Gastrocnemius medialis (tissue), 4 donors: ENCODE measurements at regions not wholly inside any gene's neighbourhood (a gene's known extent, or its start where the extent isn't known, plus 50 kb on each side); places are given as distances from the start of the nearest gene placed in this dataset.
"Not testable (repeated sequence)": the region's sequence is repeated elsewhere in the genome, so short reads cannot be mapped to it uniquely, and the experiment has no call there.

ENCODE experiments used
- ATAC-seq, 2 donors: fragments of 150-250 bp; one replicate each; pipeline ENCODE4 v1.9.1; 2016
- DNase-seq, 2 donors: peaks; one replicate each; pipeline ENCODE4 v3.0.0-alpha.2; 2019
- H3K27ac ChIP-seq, 4 donors: fragments of 200-600 bp; sonication (generic); 1 replicate in 1 of 4; 2 replicates in 3 of 4; pipeline ENCODE4 v1.5.1; 2016 to 2018; ENCODE audit warnings: mild to moderate bottlenecking in 2 of 4, moderate library complexity in 1 of 4
- H3K27me3 ChIP-seq, 3 donors: fragments of 200-600 bp; sonication (generic) in 2 of 3; 1 replicate in 1 of 3; 2 replicates in 2 of 3; pipeline versions ENCODE4 v1.5.1 to v1.6.0; 2016 to 2019; ENCODE audit warnings: mild to moderate bottlenecking in 1 of 3, moderate library complexity in 1 of 3
- H3K36me3 ChIP-seq, 2 donors: fragments of 200-600 bp; sonication (generic) in 1 of 2; one replicate each; pipeline ENCODE4 v1.5.1; 2017 to 2018
- H3K4me1 ChIP-seq, 2 donors: fragments of 200-600 bp; sonication (generic) in 1 of 2; one replicate each; pipeline ENCODE4 v1.5.1; 2016 to 2017; ENCODE audit warnings: mild to moderate bottlenecking in 2 of 2
- H3K4me3 ChIP-seq, 4 donors: fragments of 200-600 bp; sonication (generic) in 3 of 4; 1 replicate in 1 of 4; 2 replicates in 3 of 4; pipeline ENCODE4 v1.5.1; 2016 to 2019; ENCODE audit warnings: mild to moderate bottlenecking in 2 of 4
- H3K9me3 ChIP-seq, 3 donors: fragments of 200-600 bp; sonication (generic) in 2 of 3; 1 replicate in 1 of 3; 2 replicates in 2 of 3; pipeline ENCODE4 v1.5.1; 2016 to 2019
- CTCF ChIP-seq, 5 experiments: fragments of 450-650 bp in 3 of 5; fragments of 200-600 bp in 2 of 5; sonication (generic) in 2 of 5; IDR thresholded peaks in 4 of 5; conservative IDR thresholded peaks in 1 of 5; 1 replicate in 4 of 5; 2 replicates in 1 of 5; pipeline ENCODE4 v1.5.1; 2016 to 2019; ENCODE audit warnings: antibody characterized with exemption in 5 of 5, mild to moderate bottlenecking in 3 of 5, moderate library complexity in 3 of 5
- POLR2A ChIP-seq, 2 donors: fragments of 450-650 bp; IDR thresholded peaks; one replicate each; pipeline ENCODE4 v1.6.1; 2017; ENCODE audit warnings: antibody characterized with exemption in 2 of 2, mild to moderate bottlenecking in 2 of 2, moderate library complexity in 2 of 2
- in situ Hi-C, 4 donors: fragments of 200-750 bp; cut with MboI; loops; one replicate each; pipeline versions ENCODE4 v1.15.0 to v1.8.0; 2017; ENCODE audit warnings: low sequenced_read_pairs in 4 of 4
- intact Hi-C: fragments of 100-400 bp; cut with DNase I; formaldehyde crosslinking; loops from one replicate; pipeline ENCODE4 v1.15.1; 2023; ENCODE audit warnings: low total_unique reads

GRCh38 chr11:112697391-112698178 is 263.6 kb upstream of the NCAM1 start:
- ATAC-seq, result no peak
- no peak for DNase-seq
- Histone ChIP-seq H3K4me3 (no peak overlapping the region), H3K4me1 (no peaks in the 10 kb centered on the region), H3K27ac (no peak overlapping the region), H3K9me3 (no peaks in the 10 kb centered on the region), H3K27me3 (no peaks in the 10 kb centered on the region), H3K36me3 (no peaks in the 10 kb centered on the region)
- intact Hi-C loops (no loop called here), in situ Hi-C loops (no loop called here)
- TF ChIP-seq POLR2A (IDR thresholded peaks at IDR 0.05) (no peak), CTCF (IDR thresholded peaks at IDR 0.05 in 4 of 5, conservative IDR thresholded peaks at IDR 0.05 in 1 of 5) (peak in 1 of 5 experiments; percentile 6)

- H3K4me1 ChIP-seq, result no peaks in the 10 kb centered on the region
- no peaks in the 10 kb centered on the region for H3K27me3 ChIP-seq
- ATAC-seq, result no peak
- intact Hi-C loops, result no loop called here
- H3K36me3 ChIP-seq, result no peaks in the 10 kb centered on the region
- no peak for DNase-seq
- in situ Hi-C loops, result no loop called here
- no peak overlapping the region for H3K27ac ChIP-seq
- no peaks in the 10 kb centered on the region for H3K9me3 ChIP-seq
- H3K4me3 ChIP-seq, result no peak overlapping the region
- TF ChIP-seq CTCF (IDR thresholded peaks at IDR 0.05 in 4 of 5, conservative IDR thresholded peaks at IDR 0.05 in 1 of 5) (no peak), POLR2A (IDR thresholded peaks at IDR 0.05) (no peak)
Observed at GRCh38 chr11:112705148-112705547, 256.1 kb upstream of the NCAM1 start.

GRCh38 chr11:112706863-112707262 is 254.4 kb upstream of the NCAM1 start:
- in situ Hi-C loops, result no loop called here
- Histone ChIP-seq H3K4me1 (no peaks in the 10 kb centered on the region), H3K36me3 (no peaks in the 10 kb centered on the region), H3K27me3 (no peaks in the 10 kb centered on the region), H3K9me3 (no peaks in the 10 kb centered on the region), H3K27ac (no peak overlapping the region), H3K4me3 (no peak overlapping the region)
- DNase-seq, result no peak
- ATAC-seq, result no peak
- intact Hi-C loops, result no loop called here
- no peak for TF ChIP-seq CTCF (IDR thresholded peaks at IDR 0.05 in 4 of 5, conservative IDR thresholded peaks at IDR 0.05 in 1 of 5)

GRCh38 chr11:112714340-112714739 is 246.9 kb upstream of the NCAM1 start:
- H3K36me3 ChIP-seq, H3K27me3 ChIP-seq, ATAC-seq, H3K4me1 ChIP-seq, DNase-seq, in situ Hi-C loops, H3K27ac ChIP-seq, intact Hi-C loops, H3K9me3 ChIP-seq, H3K4me3 ChIP-seq: not testable (repeated sequence)

- TF ChIP-seq POLR2A (IDR thresholded peaks at IDR 0.05) (no peak), CTCF (IDR thresholded peaks at IDR 0.05 in 4 of 5, conservative IDR thresholded peaks at IDR 0.05 in 1 of 5) (no peak)
- DNase-seq (no peak), ATAC-seq (no peak)
- H3K9me3 ChIP-seq, result no peaks in the 10 kb centered on the region
- H3K27me3 ChIP-seq, result no peaks in the 10 kb centered on the region
- H3K27ac ChIP-seq, result no peak overlapping the region
- no peaks in the 10 kb centered on the region for H3K36me3 ChIP-seq
- in situ Hi-C loops (no loop called here), intact Hi-C loops (no loop called here)
- peaks cover 0 to 6% of the 10 kb centered on the region in 2 donors for H3K4me1 ChIP-seq
- H3K4me3 ChIP-seq, result no peak overlapping the region
Observed at GRCh38 chr11:112715056-112715455, 246.2 kb upstream of the NCAM1 start.
